GM23248 (cell line): ENCODE measurements at regions not wholly inside any gene's neighbourhood (a gene's known extent, or its start where the extent isn't known, plus 50 kb on each side); places are given as distances from the start of the nearest gene placed in this dataset.

Source experiments
- EZH2 ChIP-seq: fragments of 200-600 bp; sonication (generic); IDR thresholded peaks from 2 replicates; pipeline ENCODE4 v1.6.1; 2018; ENCODE audit warnings: antibody characterized with exemption, mild to moderate bottlenecking; ENCODE audit not compliant: insufficient read depth, poor library complexity, severe bottlenecking
- EZH2phosphoT487 ChIP-seq: fragments of 200-600 bp; sonication (generic); IDR thresholded peaks from 2 replicates; pipeline ENCODE4 v1.6.1; 2018; ENCODE audit warnings: antibody characterized with exemption, moderate library complexity, mild to moderate bottlenecking, low read depth; ENCODE audit not compliant: insufficient read depth

GRCh38 chr4:43352859-43353258 lies 460.3 kb downstream of the GRXCR1 start:
- TF ChIP-seq EZH2phosphoT487: no peak
- no peak for TF ChIP-seq EZH2
